ENCODE measurements at regions not wholly inside any gene's neighbourhood (a gene's known extent, or its start where the extent isn't known, plus 50 kb on each side); places are given as distances from the start of the nearest gene placed in this dataset.

DNA sequence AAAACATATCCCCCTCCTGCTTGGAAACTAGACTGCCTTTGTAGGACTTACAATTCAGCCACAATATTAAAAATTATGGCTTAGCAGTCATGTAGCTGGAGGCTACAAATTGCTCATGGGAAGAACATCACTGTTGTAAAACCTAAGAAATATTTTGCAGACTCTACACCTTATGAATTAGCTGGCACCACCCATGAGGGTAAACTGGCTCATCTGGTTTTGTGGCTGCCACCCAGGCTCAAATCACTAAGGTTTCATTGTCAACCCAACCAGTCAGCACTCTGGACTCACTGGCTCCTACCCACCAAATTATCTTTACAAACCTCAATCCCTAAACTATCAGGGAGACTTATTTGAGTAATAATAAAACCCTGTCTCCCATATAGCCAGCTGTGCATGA, 100.7 kb upstream of the OLFM3 start:
- TF ChIP-seq, protein P1, sequence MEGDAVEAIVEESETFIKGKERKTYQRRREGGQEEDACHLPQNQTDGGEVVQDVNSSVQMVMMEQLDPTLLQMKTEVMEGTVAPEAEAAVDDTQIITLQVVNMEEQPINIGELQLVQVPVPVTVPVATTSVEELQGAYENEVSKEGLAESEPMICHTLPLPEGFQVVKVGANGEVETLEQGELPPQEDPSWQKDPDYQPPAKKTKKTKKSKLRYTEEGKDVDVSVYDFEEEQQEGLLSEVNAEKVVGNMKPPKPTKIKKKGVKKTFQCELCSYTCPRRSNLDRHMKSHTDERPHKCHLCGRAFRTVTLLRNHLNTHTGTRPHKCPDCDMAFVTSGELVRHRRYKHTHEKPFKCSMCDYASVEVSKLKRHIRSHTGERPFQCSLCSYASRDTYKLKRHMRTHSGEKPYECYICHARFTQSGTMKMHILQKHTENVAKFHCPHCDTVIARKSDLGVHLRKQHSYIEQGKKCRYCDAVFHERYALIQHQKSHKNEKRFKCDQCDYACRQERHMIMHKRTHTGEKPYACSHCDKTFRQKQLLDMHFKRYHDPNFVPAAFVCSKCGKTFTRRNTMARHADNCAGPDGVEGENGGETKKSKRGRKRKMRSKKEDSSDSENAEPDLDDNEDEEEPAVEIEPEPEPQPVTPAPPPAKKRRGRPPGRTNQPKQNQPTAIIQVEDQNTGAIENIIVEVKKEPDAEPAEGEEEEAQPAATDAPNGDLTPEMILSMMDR (IDR thresholded peaks at IDR 0.05) = no peak
- TF ChIP-seq POLR2A (IDR thresholded peaks at IDR 0.05) = no peak
